ENCODE measurements at regions not wholly inside any gene's neighbourhood (a gene's known extent, or its start where the extent isn't known, plus 50 kb on each side); places are given as distances from the start of the nearest gene placed in this dataset.

DNA sequence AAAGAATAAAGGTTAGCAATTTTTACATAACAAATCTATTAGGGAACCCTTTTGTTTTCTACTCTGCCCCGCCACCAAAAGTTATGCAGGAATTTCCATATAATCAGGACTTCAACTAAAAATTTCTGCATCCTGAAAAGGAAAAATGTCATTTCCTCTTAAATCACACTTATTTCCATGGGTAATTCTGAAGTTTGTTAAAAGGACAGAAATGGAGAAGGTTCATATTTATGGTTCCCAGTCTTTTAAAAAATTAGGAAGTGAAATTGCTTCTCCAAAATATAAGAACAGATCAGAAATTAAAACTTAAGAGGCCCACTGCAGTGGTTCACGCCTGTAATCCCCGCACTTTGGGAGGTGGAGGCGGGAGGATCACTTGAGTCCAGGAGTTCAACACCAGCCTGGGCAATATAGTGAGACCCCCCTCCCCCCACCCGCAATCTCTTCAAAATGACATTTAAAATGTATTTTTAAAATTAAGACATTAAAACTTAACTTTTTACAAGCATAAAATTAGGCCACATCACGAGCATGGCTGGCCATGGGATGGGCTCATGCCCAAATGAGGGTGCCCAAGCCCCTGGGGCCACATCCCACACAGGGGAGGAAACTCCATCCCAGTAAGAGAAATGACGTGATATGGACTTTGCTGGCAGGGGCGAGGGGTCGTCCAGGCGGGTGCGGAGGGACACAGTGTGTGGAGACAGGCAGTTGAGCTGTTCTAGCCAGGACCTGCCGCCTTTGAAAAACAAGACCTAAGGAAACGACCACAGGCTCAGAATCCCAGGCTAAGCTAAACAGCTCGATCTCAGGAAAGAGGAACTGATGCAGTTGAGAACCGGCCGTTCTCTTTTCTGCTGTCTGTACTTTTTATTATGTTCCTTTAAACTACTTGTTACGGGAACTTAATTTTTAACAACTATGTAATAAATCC lies 51.3 kb upstream of the NFE2L3 start:
- TF ChIP-seq GATA1 (IDR thresholded peaks at IDR 0.05; ENCODE audit: low read depth, low read length) (no peak), POLR2A (IDR thresholded peaks at IDR 0.05; ENCODE audit: low read length) (no peak)

Data from erythroblast (primary cell).